ENCODE measurements at regions not wholly inside any gene's neighbourhood (a gene's known extent, or its start where the extent isn't known, plus 50 kb on each side); places are given as distances from the start of the nearest gene placed in this dataset.

DNA sequence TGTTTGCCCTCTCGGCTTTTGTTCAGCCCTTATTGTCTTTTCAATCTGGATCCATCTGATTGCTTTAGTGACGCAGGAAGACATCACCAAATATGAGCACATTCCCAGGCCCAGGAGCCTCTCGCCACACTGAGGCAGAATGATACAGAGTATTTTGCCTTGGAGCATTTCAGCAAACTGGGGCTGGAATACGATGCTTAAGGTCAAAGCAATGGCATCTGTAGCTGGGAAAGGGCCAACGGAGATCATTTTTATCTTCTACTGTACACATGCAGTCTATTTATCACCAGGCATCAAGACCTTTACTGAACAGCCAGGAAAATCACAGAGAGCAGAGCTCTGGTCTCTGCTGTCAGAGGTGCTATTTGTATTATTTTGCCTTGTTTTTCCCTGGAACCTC lies 655.3 kb downstream of the RNF144B start:
- DNase-seq, result no peak

DNA sequence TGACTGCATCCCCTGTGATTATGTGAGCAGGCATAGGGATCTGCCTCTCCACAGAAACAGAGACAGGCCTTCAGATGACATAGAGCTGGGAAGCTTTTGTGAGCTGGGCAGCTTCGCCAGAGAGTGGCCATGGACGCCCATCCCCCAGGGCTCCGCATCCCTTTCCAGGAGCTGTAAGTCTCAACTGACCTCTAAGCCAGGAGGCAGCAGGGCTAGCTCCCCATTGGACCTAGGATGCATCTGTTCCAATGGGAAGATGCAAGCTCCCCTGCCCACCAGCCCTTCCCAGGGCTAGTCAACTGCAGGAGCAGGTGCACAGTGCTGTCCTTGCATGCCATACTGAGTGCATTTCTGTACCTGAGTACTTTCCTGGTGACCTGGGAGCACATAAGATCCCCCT lies 663.6 kb downstream of the RNF144B start:
- DNase-seq, result no peak

DNA sequence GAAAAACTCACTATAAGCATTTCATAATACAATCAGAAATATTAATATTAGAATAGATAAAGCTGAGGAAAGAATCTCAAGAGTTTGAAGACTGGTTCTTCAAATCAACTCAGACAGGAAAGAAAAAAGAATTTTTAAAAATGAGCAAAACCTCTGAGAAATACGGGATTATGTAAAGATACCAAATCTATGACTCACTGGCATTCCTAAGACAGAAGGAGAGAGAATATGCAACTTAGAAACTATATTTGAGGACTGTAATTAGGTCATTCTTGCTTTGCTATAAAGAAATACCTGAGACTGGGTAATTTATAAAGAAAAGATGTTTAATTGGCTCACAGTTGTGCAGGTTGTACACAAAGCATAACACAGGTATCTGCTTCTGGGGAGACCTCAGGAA lies 665.1 kb downstream of the RNF144B start:
- DNase-seq, result no peak

DNA sequence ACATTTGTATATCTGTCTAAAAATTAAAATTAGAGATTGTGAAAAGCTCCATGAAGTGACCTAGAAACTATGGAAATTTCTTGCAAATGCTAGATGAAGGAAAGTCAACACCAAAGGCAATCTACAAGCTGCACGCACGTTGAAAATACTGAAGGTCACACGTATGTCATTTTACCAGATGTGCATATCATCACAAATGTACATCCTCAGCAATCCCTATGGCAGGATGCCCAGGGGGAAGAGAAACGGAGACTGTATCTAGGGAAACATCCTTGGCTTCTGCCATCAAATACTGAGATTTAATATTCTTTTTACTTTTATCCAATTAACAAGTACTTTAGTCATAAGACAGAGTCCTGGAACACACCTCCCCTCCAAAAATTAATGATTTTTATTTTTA lies 672.0 kb downstream of the RNF144B start:
- no peak for DNase-seq

DNA sequence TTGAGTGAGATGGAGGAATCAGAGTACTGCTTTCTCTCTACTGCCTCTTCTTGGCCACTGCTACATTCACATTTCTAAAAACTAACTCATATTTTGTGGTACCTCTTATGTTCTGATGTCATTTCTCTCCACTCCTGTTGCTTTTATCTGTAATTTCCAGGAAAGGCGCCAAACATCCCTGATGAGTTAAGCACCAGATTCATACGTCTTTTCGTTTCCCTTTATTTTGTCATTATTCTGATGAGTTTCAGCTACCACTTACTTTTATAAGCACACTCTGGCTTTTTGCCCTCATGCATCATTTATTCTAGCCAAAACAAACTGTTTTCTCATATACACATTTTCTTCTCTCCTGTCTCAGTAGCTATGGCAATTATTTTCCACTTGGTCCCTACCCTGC lies 680.0 kb downstream of the RNF144B start:
- no peak for DNase-seq

DNA sequence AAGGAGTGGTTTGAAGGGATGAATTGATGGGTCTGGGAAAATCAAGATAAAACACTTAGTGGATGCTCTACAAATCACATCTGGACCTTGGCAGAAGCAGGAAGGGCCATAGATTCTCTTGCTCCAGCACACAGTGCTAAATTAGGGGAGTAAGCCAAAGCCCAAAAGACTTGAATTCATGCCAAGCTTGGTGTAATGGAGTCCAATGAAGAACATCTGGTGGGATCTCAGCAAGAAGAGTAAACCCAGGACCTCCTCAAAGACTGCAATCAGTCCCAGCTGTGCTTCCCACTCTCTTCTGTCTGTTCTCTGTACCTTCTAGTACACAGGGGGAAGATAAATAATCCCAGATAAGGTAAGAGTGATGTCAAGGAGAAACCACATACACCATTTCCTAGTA lies 683.4 kb downstream of the RNF144B start:
- DNase-seq, result no peak

DNA sequence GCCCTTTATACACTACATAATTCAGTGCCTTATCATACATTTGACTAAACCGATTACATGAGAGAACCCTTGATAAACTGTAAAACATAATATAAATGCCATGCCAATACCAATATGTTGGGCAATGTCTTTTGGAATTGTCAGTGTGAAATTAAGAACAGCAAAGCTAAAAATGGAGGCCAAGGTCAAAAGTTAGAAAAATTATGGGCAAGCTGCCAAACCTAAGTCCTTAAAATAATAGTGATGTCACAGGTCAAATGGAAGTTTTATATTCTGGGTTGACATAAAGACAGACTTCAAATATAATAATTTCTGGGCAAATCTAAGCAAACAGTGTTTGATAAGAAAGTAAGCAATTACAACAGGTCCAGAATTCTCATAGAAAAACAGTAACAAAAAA lies 696.7 kb downstream of the RNF144B start:
- no peak for DNase-seq

DNA sequence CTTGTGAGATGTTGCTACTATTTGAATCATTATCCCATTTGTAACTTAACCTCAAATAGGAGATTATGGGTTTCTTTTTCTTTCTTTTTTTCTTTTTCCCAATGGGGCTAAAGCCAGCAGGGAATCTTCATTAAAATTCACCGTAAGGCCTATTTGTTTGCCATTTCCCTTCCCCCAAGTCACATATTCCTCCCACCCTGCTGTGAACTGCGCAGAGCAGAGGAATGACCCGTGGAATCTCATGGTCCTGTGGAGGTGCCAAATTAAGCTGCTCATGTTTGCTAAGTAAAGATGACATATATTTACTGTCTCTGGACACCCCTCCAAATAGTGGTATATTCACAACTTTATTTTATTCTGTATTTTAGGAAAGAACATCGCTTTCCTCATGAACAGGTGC lies 699.3 kb downstream of the RNF144B start:
- no peak for DNase-seq

DNA sequence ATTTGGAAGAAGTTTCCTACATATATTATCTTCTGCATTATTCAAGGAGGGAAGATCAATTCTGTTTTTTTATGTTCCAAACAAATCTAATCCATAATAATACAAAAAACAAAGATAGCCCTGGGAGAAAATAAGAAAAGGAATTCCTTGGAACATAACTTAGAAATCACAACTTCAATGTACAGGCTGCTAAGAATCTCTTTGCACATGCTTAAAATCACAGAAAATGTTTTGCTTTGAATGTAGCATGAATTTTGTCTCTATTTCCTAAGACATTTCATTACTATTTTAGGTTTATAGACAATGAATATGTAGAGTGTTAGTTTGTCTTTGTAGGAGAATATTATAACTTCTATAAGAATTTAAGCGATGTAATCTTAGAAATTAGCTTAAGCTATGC lies 700.1 kb downstream of the RNF144B start:
- no peak for DNase-seq

DNA sequence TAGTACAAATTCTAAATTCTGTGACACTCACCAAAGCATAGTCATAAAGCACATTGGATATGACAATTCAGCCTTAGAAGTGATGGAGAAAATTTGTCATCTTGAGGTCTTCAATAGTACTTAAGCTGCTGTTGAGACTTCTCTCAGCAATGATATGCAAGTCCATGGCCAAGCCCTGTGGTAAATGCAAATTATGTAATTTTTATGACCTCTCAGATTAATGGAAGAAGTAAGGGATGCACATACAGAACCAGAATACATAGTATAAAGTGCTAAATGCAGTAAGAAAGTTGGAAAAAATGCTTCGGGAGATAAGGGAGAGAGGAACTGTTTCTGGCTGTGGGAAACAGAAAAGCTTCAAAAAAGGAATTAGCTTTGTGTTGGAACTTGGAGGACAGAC lies 700.7 kb downstream of the RNF144B start:
- DNase-seq, result no peak

DNA sequence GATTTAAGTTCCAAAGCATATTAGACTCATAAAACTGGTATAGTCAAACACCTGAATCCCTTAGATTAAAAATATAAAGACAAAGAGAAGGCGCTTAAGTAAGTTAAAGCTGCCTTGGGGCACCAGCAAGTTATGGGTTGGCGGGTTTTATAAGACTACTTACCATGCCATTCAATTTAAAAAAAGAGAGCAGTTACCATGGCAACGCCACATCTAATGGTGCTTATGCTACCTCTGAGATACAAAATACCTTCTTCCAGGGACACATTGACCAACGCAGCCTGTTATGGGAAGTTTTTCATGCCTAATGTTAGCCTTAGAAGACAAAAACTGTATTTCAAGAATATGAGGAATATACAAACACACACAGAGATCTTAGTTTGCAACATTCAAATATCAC lies 713.6 kb downstream of the RNF144B start:
- DNase-seq, result no peak

DNA sequence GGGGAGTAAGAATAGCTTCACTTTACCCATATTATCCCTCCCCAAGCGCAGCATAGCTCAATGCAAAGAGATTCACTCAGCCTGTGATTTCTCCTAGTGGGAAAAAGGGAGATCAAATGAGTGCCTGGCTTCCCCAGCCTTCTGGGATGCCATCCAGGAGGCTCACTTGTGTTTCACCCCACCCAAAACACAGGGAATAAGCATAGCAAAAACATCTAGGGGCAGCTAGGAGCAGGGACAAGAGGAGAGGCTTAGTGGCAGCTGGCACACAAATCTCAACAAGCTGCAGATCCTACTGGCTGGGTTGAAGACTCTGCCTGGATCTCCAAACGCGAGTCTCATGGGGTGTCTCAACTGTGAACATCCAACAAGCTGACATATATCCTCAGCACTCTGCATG lies 715.8 kb downstream of the RNF144B start:
- DNase-seq, result no peak

DNA sequence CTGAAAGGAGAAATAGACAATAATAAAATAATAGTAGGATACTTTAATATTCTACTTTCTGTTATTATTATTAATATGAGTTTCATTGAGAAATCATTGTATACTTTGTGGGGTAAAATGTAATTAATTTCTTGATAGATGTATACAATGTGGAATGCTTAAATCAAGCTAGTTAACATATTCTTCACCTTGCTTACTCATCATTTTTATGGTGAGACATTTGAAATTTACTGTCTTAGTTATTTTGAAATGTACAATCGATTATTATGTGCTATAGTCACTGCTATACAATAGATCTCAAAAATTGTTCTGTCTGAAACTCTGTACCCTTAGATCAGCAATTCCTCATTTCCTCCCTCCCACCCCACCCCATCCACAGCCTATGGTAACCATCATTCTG lies 720.3 kb downstream of the RNF144B start:
- DNase-seq, result no peak

DNA sequence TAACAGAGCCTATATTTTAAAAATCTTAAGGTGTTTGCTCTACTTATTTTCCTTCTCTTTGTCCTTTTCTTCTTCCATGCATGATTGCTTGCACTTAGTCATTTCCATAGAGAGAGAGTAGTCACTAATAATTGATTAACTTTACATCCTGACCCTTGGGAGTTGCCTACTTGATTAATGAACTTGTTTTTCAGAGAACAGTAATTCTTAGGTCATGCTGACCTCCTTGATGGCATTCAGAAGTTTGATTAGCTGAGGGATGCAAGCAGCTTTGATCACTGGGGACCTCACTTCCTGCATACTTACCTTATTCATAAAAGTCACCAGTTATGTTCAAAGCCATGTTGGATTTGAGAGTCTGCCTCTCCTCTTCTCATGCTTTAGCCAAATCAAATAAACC lies 715.6 kb upstream of the ID4 start:
- no peak for DNase-seq

DNA sequence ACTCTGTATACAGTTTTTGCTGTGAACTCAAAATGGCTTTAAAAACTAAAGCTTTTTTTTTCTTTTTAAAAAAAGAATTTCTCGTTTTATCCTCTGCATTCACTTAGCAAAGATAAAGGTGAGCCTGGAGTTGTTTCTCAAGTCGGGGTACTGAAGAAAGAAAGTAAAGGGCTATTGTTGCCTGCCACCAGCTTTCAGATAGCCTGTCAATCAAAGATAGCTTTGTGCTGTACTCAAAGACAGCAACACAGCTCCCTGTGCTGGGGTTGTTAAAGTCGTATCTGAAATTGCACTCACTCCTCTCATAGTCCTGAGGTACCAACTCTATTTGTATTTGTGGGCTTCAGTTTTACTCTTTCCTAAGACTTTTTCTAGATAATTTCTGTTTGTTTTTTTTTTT lies 710.1 kb upstream of the ID4 start:
- no peak for DNase-seq

DNA sequence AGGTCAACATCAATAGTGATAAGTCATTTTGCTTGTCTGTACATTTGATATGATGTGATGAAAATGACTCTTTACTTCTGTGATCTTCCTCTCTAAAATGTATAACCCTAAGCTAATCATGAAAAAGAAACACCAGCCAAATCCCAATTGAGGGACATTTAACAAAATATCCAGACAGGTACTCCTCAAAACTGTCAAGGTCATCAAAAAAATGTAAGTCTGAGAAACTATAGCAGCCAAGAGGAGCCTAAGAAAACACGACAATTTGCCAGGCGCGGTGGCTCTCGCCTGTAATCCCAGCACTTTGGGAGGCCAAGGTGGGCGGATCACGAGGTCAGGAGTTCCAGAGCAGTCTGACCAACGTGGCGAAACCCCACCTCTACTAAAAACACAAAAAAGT lies 708.5 kb upstream of the ID4 start:
- DNase-seq, result no peak

DNA sequence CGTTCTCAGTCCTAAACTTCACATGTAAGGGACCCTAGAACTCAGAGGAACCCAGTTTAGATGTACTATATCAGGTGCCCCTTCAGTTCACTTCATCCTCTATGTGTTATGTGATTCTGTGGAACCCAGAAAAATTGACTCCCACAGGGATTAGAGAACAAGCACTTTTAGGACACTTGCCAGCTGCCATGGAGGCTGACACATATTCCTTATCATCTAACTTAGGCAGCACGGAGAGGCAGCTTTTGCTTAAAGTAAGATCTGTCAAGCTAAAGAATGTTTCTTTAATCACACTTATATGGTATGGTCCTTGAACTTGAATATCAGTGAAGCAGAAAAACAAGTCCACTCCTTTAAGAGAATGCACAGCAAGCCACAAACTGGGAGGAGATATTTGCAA lies 701.5 kb upstream of the ID4 start:
- DNase-seq, result no peak

DNA sequence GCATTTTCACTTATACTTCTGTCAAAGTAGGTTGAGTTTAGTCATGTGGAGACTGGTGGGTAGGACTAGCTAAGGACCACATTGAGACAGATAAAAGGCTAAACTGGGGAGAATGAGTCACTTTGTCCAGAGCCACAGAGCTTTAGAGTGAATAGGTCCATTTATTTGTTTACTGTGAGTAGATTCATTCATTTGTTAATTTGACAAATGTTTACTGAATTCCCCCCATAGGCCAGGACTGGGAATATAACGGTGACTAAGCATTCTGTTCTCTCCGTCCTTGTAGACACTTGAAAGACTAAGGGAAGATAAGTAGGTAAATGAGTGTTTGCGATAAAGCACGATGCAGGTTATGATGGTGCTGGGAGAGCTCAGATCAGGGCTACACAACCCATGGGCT lies 699.7 kb upstream of the ID4 start:
- no peak for DNase-seq

DNA sequence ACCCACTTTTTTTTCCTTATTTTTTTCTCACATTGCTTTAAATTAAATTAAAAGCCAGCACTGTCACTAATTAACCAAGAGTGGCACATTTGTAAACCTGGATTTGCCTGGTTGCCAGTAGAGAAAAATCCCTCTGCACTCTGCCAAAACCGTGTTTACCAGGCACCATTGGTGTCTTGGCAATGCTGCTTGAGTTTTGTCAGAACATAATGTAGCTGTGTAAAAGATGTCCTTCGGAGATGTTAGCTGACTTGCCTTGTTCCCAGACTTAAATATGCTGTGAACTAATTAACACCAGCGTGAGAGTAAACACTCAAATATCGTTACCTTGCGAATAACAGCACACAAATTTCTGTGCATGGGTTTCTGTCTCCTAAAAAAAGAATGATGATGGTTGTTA lies 694.9 kb upstream of the ID4 start:
- DNase-seq, result no peak

DNA sequence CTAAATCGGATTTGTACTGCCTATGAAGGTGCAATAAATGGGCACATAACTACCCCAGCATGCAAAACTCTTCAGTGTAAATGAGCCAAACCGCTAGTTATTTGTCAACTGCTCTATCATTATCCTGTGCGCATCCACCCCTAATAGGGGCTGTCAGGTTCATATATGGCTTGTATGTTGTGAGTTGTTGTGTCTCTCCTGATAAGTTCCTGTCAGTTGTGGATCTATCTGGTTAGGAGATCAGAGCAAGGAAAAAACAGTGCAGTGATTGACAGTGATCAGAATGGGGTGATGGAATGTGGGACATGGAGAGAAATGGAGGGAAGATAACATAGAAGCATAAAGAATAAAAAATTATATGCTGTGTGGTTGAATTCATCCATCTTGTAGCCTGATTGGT lies 686.9 kb upstream of the ID4 start:
- no peak for DNase-seq

DNA sequence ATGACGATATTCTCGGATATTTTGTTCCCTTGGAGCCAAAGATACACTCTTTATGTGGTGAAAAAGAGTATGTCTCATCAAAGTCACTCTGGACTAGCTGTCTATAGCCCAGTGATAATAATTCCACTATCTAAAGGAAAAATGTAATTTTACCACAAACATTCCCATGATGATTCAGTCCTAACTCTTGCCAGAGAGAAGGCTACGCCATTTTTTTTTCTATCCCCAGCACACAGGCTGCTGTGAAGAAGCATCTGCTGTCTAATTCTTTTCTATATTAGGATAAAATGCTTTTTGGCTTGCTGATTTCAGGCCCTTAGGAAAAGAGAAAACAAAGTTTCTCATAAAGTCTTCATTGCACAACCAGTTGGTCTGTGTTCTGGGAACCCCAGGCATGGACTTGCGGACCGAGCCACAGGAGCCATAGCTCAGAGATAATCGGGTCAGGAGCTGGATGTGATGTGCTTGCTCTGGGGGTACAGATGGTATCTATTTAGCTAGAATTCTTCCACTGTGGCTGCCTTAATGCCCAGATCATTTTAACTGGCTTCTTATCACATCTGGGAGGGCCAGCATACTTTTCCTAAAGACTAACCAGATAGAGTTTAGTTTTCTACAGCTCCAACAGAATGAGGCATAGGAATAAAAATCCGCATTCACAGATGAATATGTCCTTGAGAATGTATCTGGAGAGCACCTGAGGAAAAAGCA lies 683.7 kb upstream of the ID4 start:
- DNase-seq, result no peak

DNA sequence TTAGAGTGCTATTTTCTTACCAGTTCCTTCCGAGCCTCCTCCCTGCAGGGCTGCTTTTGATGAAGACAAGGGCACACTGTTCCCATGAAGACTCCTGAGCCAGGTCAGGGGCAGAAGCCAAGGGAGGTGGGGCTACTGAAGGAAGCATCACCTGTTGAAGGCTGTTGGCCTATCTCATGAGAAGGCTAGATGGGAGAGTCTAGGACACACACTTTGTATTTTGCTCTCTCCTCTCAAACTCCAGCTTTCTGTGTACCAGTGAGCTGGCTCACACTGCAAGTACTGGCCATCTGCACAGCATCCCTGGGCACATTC lies 683.2 kb upstream of the ID4 start:
- DNase-seq, result no peak

DNA sequence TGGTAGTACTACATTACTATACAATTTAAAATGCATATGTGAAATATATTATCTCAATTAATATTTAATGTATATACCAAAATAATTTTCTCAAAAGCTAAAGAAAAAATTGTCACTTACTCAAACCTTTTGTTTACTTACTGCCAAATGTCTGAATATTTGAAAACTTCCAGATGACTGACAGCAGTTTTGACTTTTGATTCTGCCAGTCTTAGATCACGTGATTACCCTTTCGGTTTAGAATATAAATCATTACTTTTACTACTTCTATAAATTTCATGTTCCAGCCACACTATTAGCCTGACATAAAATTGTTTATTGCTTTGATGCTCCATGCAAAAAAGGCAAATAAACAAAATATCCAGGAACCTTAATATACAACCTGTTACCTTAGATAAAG lies 680.7 kb upstream of the ID4 start:
- no peak for DNase-seq

DNA sequence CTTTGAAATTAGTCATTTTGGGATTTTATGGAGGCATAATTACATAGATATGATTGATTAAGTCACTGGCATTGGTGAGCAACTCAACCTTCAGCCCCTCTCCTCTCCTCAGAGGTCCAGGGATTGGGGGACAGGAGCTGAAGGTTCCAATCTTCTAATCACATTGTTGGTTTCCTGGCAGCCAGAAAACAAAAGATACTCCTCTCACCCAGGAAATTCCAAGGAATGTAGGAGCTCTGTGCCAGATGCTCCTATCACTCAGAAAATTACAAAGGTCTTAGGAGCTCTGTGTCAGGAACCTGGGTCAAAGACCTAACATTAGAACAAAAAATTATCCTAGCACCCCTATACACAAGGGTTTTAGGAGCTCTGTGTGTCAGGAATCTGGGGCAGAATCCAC lies 679.7 kb upstream of the ID4 start:
- DNase-seq, result no peak

DNA sequence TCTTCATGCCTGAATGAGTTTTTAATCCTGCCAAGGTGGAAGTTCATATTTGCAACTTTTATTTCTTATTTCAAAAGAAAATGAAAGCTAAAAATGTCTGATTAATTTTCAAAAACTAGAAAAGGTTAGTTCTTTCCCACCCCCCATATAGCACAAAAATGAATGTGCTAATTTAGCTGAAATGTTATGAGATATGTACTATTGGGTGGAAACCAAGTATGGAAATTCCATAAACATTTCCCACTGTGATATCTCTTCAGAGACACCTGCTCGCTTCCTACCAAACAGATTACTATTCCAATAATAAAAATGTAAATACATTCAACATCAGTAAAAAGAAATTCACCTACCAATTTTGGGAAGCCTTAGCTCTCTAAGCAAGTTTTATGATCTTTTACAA lies 678.6 kb upstream of the ID4 start:
- DNase-seq, result no peak

DNA sequence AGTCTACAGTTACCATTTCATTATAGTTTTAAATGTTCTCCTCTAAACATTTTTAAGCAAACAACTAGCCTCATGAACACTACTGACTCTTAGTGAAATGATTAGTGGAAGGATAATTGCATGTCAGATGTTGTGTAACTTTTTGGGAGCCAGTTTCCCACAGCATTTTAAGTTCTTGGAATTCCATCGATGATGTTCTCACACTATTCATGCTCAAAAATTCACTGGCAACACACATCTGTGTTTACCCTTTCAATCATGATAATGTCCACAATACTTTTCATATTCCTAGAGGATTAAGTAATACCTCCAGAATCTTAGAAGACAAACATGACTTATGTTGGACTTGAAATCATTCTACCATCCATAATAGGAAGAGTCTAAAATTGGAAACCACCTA lies 678.1 kb upstream of the ID4 start:
- no peak for DNase-seq

Measured in activated gamma-delta T cell treated with Interleukin-2 at 50 U/mL for 16 hours (primary cell).